NCI-H1694 treated with DMSO at 0.1 percent for 48 hours (cell line): ENCODE measurements at regions not wholly inside any gene's neighbourhood (a gene's known extent, or its start where the extent isn't known, plus 50 kb on each side); places are given as distances from the start of the nearest gene placed in this dataset.

ENCODE experiments used
- DNase-seq: peaks from one replicate; lab custom pipeline; 2025; lab: John Stamatoyannopoulos, UW

- no peak for DNase-seq
These were observed 442.3 kb downstream of the GRB14 start for GRCh38 chr2:164178835-164179465.

DNA sequence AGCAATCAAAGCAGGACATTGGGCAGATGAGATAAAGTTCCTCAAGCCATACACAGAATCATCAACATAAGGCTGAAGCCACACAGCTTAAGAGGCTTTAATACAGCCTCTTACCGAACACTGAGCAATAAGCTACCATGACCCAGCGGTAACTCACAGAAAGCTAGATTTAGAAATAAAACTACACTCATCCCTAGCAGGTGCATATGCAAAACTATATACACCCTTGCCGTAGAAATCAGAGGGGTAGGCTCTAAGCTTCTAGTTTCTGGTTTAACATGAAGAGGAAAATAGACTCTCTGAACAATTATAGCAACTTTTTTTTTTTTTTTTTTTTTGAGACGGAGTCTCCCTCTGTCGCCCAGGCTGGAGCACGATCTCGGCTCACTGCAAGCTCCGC lies 428.8 kb upstream of the FIGN start:
- DNase-seq: no peak

DNA sequence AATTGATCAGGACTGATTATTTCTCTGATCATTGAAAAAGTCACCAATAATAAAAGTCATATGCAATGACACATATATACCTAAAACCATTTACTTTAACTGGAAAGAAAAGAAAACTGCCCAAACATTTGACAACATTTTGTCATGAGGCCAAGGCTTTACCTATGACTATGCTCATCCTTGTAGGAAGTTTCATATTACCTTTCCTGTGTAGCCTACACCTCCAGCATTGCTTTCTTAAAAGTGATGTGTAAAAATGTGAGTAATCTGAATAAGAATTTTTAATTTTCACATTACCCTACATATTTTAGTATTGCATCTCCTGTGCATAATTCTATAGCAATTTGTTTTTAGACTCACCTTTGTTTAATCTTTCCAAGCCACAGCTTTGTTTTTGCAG lies 419.8 kb upstream of the FIGN start:
- no peak for DNase-seq

GRCh38 chr2:164151522-164151921 lies 415.7 kb upstream of the FIGN start:
- no peak for DNase-seq

DNA sequence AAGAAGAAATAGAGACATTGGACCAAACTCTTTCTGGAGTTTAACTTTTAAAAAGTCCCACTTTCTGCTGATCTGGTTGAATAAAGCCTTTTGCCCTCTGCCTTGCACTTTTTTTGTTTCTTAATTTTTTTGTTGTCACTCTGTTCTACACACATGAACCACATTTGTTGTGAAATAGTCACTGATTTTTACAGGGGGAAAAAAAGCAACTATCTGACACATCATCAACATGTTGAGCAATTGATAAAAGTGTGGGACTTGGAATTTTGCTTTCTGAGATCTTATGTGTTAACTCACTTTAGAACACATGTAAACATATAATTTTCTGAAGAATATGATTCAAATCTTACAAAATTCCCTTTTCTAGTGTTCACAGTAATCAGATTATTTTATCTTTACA lies 414.8 kb upstream of the FIGN start:
- no peak for DNase-seq

DNA sequence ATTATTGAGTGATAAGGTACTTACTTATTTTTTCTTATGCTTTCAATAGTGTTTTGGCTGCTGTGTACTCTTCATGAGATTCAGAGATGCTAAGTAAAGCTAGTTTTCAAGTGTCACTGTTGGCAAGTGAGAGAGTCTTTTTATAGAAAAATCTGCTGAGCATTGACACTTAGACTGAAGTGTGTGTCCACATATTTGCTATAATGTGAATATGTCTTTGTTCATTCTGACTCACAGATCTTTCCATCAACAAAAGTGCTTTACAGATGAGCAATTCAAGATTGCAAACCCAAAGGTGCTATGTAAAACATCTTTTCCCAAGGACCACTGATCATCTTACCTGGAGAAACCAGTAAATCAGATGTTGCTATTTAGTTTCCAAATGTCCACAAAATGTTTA lies 410.6 kb upstream of the FIGN start:
- DNase-seq: no peak

- DNase-seq: no peak
These were observed 409.5 kb upstream of the FIGN start for GRCh38 chr2:164145093-164145987.

- DNase-seq: no peak
These were observed 407.5 kb upstream of the FIGN start for GRCh38 chr2:164143183-164143930.

DNA sequence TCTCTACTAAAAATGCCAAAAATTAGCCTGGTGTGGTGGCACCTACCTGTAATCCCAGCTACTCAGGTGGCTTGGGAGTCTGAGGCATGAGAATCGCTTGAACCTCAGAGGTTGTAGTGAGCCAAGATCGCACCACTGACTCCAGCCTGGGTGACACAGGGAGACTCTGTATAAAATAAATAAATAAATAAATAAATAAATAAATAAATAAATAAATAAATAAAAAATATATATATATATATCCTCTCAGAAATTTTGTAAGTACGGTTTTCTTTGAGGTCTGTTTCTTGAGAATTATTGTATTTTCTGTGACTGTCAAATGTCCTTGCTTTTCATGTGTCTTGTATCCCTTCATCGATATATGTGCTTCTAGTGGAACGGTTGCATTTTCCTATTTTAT lies 406.9 kb upstream of the FIGN start:
- DNase-seq: no peak

GRCh38 chr2:164141271-164141670 lies 405.5 kb upstream of the FIGN start:
- DNase-seq: no peak

GRCh38 chr2:164138750-164139149 lies 402.9 kb upstream of the FIGN start:
- no peak for DNase-seq

- no peak for DNase-seq
These were observed 398.5 kb upstream of the FIGN start for GRCh38 chr2:164134336-164134735.

GRCh38 chr2:164127971-164128527 lies 392.2 kb upstream of the FIGN start:
- DNase-seq: no peak

- DNase-seq: no peak
These were observed 391.3 kb upstream of the FIGN start for GRCh38 chr2:164126960-164127660.

DNA sequence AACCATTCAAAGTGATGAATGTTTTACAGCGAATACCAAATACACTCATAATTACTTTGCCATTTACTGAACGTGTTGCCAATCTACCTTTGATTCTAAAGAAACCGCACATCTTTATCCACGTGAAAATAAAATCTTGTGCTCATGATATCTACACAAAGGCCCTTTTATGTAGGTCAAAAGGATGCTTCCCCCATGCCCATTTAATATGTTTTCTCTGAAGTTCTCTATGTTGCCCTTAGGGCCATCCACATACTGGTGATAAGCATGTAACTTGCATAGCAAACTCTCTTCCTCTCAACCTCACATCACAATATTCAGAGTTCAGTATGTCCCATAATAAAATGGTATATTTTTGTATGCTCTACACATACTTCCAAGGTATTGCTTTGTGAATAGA lies 380.0 kb upstream of the FIGN start:
- no peak for DNase-seq

DNA sequence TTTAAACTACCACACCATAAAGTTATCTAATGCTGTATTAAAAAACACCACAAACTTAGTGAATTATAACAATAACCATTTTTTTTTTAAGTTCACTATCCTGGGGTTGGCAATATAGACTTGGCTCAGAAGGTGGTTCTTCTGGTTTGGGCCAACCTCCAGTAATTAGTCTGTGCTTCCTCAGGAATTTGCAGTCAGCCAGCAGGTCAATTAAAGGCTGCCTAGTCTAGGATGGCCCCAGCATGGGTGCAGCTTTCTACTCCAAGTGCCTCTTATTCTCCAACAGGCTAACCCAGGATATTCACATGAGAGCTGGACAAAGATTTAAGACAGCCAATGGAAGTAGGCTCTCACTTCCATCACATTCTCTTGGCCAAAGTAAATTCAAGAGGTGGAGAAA lies 379.1 kb upstream of the FIGN start:
- no peak for DNase-seq

- DNase-seq: no peak
These were observed 376.3 kb upstream of the FIGN start for GRCh38 chr2:164112105-164112504.

DNA sequence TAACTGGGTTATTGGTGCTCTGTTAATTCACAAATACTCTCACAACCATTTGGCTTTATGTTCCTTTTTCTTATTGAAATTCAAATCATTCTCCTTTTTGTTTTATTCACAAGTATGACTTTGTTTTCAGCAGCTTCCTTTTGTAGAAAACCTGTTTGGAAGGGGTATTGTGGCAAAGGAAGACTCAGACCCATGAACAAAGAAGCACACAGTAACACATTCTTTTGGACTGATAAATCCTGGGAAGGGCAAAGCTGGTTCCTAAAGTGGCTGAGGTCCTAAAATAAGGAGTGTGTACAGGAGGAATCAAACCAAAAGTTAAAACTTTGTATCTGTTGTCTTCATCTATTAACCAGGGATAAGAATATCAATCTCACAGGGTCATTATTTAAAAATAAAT lies 374.7 kb upstream of the FIGN start:
- DNase-seq: no peak

- DNase-seq: no peak
These were observed 373.2 kb upstream of the FIGN start for GRCh38 chr2:164109006-164109405.

- no peak for DNase-seq
These were observed 367.5 kb upstream of the FIGN start for GRCh38 chr2:164103271-164103670.

DNA sequence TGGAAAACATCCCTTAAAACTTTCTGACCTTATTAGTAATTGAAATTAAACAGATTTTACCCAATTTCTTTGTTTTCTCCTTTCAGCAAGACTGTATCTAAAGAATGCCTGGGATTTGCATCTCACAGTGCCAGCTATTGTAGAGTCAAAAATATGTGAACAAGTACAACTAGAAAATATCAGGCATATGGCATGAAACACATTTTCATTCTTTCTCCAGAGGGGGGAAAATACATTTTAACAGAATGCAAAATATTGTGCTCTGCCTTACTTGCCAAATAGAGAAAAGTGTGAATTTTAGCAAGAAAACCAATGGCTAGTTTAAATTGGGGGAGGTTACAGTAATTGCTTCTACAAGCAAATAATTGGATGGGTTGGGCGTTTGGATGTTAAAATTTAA lies 366.6 kb upstream of the FIGN start:
- DNase-seq: no peak

DNA sequence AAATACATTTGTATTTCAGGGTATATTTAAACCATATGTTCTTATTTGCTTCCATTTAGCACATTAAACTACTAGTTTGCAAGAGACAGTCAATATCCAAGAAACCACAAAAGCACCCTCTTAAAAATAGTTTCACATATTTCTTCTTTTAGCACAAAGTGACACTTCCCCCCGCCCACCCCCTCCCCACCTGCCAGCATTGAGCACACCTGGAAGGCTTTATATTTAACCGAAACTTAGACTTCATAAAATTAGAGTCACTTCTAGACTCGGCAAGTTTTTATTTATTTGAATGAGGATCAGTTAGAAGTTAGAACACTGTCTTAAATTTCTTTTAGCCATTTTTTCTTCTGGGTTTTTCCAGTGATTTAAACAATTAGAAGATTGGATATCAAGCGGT lies 355.9 kb upstream of the FIGN start:
- DNase-seq: no peak
